HepG2 (cell line): ENCODE measurements at regions not wholly inside any gene's neighbourhood (a gene's known extent, or its start where the extent isn't known, plus 50 kb on each side); places are given as distances from the start of the nearest gene placed in this dataset.

Source experiments
- CHD4 ChIP-seq: fragments of 200-600 bp; sonication (generic); IDR thresholded peaks from 2 replicates; pipeline ENCODE4 v1.7.0; 2017; ENCODE audit warnings: mild to moderate bottlenecking, low read length, borderline replicate concordance
- GABPA ChIP-seq, 2 experiments: IDR thresholded peaks; 2 replicates each; pipeline ENCODE4 v1.6.1; 2011 to 2016; ENCODE audit warnings: low read depth in 2 of 2, low read length in 1 of 2, missing biosample characterization in 1 of 2, missing genetic modification characterization in 1 of 2
- HMGA1 ChIP-seq: sonication (generic); formaldehyde crosslinking; conservative IDR thresholded peaks from 2 replicates; pipeline ENCODE4 v1.4.0; 2020; ENCODE audit warnings: missing genetic modification reagents
- KMT2B ChIP-seq: IDR thresholded peaks from 2 replicates; pipeline ENCODE4 v1.6.1; 2016; ENCODE audit warnings: missing genetic modification reagents, missing compliant biosample characterization
- NR2F6 ChIP-seq, 2 experiments: IDR thresholded peaks; 2 replicates each; pipeline ENCODE4 v1.6.1; 2016; ENCODE audit warnings: antibody characterized with exemption in 1 of 2, mild to moderate bottlenecking in 1 of 2
- NR3C1 ChIP-seq: sonication (generic); formaldehyde crosslinking; IDR thresholded peaks from 2 replicates; pipeline ENCODE4 v1.4.0; 2020; ENCODE audit warnings: missing genetic modification reagents
- POLR2AphosphoS5 ChIP-seq: IDR thresholded peaks from 2 replicates; pipeline ENCODE4 v1.6.1; 2012; ENCODE audit warnings: low read depth, low read length
- SNRNP70 ChIP-seq: fragments of 200-400 bp; formaldehyde crosslinking; IDR thresholded peaks from 2 replicates; pipeline ENCODE4 v1.6.1; 2017; ENCODE audit warnings: mild to moderate bottlenecking, low read depth, low read length, moderate library complexity
- SOX13 ChIP-seq, 3 experiments: fragments of 450-650 bp in 1 of 3; sonication (generic) in 1 of 3; formaldehyde crosslinking in 1 of 3; IDR thresholded peaks in 2 of 3; conservative IDR thresholded peaks in 1 of 3; 2 replicates each; pipeline versions ENCODE4 v1.5.0 to v1.6.1; 2016 to 2020; ENCODE audit warnings: antibody characterized with exemption in 1 of 3, mild to moderate bottlenecking in 1 of 3, missing compliant biosample characterization in 1 of 3, missing genetic modification reagents in 1 of 3, moderate library complexity in 1 of 3
- ZFAT ChIP-seq: sonication (generic); formaldehyde crosslinking; conservative IDR thresholded peaks from 2 replicates; pipeline ENCODE4 v1.8.1; 2023; ENCODE audit warnings: missing genetic modification reagents, inconsistent platforms
- ZFP82 ChIP-seq: sonication (generic); formaldehyde crosslinking; IDR thresholded peaks from 2 replicates; pipeline ENCODE4 v1.5.1; 2020; ENCODE audit warnings: mild to moderate bottlenecking, missing genetic modification reagents, borderline replicate concordance
- ZKSCAN1 ChIP-seq: fragments of 150-350 bp; IDR thresholded peaks from 2 replicates; pipeline ENCODE4 v1.6.1; 2014; ENCODE audit warnings: low read length
- ZNF230 ChIP-seq: sonication (generic); formaldehyde crosslinking; IDR thresholded peaks from 2 replicates; pipeline ENCODE4 v1.4.0; 2020; ENCODE audit warnings: mild to moderate bottlenecking, missing genetic modification reagents
- ZNF296 ChIP-seq: sonication (generic); formaldehyde crosslinking; conservative IDR thresholded peaks from 2 replicates; pipeline ENCODE4 v1.5.0; 2020; ENCODE audit warnings: mild to moderate bottlenecking, missing genetic modification reagents
- ZNF549 ChIP-seq: sonication (generic); formaldehyde crosslinking; IDR thresholded peaks from 2 replicates; pipeline ENCODE4 v1.5.0; 2020; ENCODE audit warnings: missing genetic modification reagents
- ZNF83 ChIP-seq: sonication (generic); formaldehyde crosslinking; IDR thresholded peaks from 2 replicates; pipeline ENCODE4 v1.4.0; 2020; ENCODE audit warnings: missing genetic modification reagents, mild to moderate bottlenecking, borderline replicate concordance
- TF ChIP-seq, protein P1 (sequence below): sonication (generic); formaldehyde crosslinking; conservative IDR thresholded peaks from 2 replicates; pipeline ENCODE4 v1.4.0; 2020; ENCODE audit warnings: mild to moderate bottlenecking, missing genetic modification reagents, moderate library complexity
- TF ChIP-seq, protein P2 (sequence below): sonication (generic); formaldehyde crosslinking; IDR thresholded peaks from 2 replicates; pipeline ENCODE4 v1.4.0; 2020; ENCODE audit warnings: mild to moderate bottlenecking, missing genetic modification reagents
- TF ChIP-seq, protein P3 (sequence below): sonication (generic); formaldehyde crosslinking; IDR thresholded peaks from 2 replicates; pipeline ENCODE4 v1.8.1; 2023; ENCODE audit warnings: mild to moderate bottlenecking, missing genetic modification reagents
- TF ChIP-seq, protein P4 (sequence below): sonication (generic); formaldehyde crosslinking; conservative IDR thresholded peaks from 2 replicates; pipeline ENCODE4 v1.4.0; 2020; ENCODE audit warnings: missing genetic modification reagents
- TF ChIP-seq, protein P5 (sequence below): sonication (generic); formaldehyde crosslinking; IDR thresholded peaks from 2 replicates; pipeline ENCODE4 v1.8.0; 2022; ENCODE audit warnings: mild to moderate bottlenecking, missing genetic modification reagents, moderate library complexity

DNA sequence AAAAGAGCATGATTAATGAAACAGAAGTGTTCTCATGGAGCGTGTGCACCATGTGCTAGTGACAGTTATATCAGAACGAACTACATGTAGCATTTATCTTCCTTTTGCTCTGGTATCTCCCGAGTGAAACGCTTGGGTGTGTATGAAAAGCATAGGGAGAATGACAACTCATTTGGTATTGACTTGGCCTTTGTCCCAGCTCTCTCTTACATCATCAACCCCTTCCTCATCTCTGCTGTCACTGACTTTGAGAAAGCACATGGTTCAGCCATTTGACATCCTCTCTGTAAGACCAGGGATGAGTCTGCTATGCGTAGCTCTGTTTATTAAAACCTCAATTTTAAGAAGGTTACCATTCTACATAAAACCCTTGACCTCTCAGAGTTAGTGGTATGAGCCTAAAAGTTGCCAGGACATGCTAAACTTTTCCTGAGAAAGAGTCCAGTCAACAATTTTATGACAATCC, 201.0 kb downstream of the NRIP1 start (continued):
- TF ChIP-seq, protein P1, sequence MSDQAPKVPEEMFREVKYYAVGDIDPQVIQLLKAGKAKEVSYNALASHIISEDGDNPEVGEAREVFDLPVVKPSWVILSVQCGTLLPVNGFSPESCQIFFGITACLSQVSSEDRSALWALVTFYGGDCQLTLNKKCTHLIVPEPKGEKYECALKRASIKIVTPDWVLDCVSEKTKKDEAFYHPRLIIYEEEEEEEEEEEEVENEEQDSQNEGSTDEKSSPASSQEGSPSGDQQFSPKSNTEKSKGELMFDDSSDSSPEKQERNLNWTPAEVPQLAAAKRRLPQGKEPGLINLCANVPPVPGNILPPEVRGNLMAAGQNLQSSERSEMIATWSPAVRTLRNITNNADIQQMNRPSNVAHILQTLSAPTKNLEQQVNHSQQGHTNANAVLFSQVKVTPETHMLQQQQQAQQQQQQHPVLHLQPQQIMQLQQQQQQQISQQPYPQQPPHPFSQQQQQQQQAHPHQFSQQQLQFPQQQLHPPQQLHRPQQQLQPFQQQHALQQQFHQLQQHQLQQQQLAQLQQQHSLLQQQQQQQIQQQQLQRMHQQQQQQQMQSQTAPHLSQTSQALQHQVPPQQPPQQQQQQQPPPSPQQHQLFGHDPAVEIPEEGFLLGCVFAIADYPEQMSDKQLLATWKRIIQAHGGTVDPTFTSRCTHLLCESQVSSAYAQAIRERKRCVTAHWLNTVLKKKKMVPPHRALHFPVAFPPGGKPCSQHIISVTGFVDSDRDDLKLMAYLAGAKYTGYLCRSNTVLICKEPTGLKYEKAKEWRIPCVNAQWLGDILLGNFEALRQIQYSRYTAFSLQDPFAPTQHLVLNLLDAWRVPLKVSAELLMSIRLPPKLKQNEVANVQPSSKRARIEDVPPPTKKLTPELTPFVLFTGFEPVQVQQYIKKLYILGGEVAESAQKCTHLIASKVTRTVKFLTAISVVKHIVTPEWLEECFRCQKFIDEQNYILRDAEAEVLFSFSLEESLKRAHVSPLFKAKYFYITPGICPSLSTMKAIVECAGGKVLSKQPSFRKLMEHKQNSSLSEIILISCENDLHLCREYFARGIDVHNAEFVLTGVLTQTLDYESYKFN: peak; percentile 41
- TF ChIP-seq POLR2AphosphoS5: no peak
- no peak for TF ChIP-seq SNRNP70
- TF ChIP-seq NR2F6 (IDR thresholded peaks at IDR 0.05): no peak
- TF ChIP-seq NR2F6 (CRISPR knock-in tag; IDR thresholded peaks at IDR 0.05): peak; percentile 39; the same call in 1 of the 2 replicates
- TF ChIP-seq, protein P2, sequence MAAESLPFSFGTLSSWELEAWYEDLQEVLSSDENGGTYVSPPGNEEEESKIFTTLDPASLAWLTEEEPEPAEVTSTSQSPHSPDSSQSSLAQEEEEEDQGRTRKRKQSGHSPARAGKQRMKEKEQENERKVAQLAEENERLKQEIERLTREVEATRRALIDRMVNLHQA (CRISPR knock-in tag): no peak
- no peak for TF ChIP-seq GABPA (IDR thresholded peaks at IDR 0.05; ENCODE audit: low read depth, low read length)
- peak; percentile 20; the same call in 1 of the 2 replicates for TF ChIP-seq GABPA (CRISPR knock-in tag; IDR thresholded peaks at IDR 0.05; ENCODE audit: low read depth)
- 0 out of 2 replicates have a peak, but pooled peaks have one; percentile 52 for TF ChIP-seq ZNF230 (CRISPR knock-in tag)
- no peak for TF ChIP-seq NR3C1
- no peak for TF ChIP-seq ZNF296 (CRISPR knock-in tag)
- TF ChIP-seq ZFP82 (CRISPR knock-in tag): no peak
- TF ChIP-seq ZNF83 (CRISPR knock-in tag): no peak
- no peak for TF ChIP-seq HMGA1
- TF ChIP-seq, protein P3, sequence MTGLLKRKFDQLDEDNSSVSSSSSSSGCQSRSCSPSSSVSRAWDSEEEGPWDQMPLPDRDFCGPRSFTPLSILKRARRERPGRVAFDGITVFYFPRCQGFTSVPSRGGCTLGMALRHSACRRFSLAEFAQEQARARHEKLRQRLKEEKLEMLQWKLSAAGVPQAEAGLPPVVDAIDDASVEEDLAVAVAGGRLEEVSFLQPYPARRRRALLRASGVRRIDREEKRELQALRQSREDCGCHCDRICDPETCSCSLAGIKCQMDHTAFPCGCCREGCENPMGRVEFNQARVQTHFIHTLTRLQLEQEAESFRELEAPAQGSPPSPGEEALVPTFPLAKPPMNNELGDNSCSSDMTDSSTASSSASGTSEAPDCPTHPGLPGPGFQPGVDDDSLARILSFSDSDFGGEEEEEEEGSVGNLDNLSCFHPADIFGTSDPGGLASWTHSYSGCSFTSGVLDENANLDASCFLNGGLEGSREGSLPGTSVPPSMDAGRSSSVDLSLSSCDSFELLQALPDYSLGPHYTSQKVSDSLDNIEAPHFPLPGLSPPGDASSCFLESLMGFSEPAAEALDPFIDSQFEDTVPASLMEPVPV (CRISPR knock-in tag): peak; percentile 44; the same call in 1 of the 2 replicates
- TF ChIP-seq ZKSCAN1: no peak
- TF ChIP-seq, protein P4, sequence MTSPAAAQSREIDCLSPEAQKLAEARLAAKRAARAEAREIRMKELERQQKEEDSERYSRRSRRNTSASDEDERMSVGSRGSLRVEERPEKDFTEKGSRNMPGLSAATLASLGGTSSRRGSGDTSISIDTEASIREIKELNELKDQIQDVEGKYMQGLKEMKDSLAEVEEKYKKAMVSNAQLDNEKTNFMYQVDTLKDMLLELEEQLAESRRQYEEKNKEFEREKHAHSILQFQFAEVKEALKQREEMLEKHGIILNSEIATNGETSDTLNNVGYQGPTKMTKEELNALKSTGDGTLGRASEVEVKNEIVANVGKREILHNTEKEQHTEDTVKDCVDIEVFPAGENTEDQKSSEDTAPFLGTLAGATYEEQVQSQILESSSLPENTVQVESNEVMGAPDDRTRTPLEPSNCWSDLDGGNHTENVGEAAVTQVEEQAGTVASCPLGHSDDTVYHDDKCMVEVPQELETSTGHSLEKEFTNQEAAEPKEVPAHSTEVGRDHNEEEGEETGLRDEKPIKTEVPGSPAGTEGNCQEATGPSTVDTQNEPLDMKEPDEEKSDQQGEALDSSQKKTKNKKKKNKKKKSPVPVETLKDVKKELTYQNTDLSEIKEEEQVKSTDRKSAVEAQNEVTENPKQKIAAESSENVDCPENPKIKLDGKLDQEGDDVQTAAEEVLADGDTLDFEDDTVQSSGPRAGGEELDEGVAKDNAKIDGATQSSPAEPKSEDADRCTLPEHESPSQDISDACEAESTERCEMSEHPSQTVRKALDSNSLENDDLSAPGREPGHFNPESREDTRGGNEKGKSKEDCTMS (CRISPR knock-in tag): no peak
- no peak for TF ChIP-seq SOX13 (IDR thresholded peaks at IDR 0.05)
- TF ChIP-seq SOX13 (CRISPR knock-in tag; conservative IDR thresholded peaks at IDR 0.05 in 1 of 2, IDR thresholded peaks at IDR 0.05 in 1 of 2): peak in 1 of 2 experiments; percentile 64; a peak in 2 of 4 replicates
- TF ChIP-seq ZNF549 (CRISPR knock-in tag): 0 out of 2 replicates have a peak, but pooled peaks have one; percentile 21
- TF ChIP-seq, protein P5, sequence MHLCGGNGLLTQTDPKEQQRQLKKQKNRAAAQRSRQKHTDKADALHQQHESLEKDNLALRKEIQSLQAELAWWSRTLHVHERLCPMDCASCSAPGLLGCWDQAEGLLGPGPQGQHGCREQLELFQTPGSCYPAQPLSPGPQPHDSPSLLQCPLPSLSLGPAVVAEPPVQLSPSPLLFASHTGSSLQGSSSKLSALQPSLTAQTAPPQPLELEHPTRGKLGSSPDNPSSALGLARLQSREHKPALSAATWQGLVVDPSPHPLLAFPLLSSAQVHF: no peak
- 0 out of 2 replicates have a peak, but pooled peaks have one; percentile 68 for TF ChIP-seq ZFAT (CRISPR knock-in tag)
- peak; percentile 91; the same call in 1 of the 2 replicates for TF ChIP-seq CHD4
- 0 out of 2 replicates have a peak, but pooled peaks have one; percentile 17 for TF ChIP-seq KMT2B (CRISPR knock-in tag)
